HG02970 (cell line): ENCODE measurements at regions not wholly inside any gene's neighbourhood (a gene's known extent, or its start where the extent isn't known, plus 50 kb on each side); places are given as distances from the start of the nearest gene placed in this dataset.

ENCODE experiments used
- ATAC-seq: cut with Tn5 transposase; IDR thresholded peaks from one replicate; pipeline ENCODE4 v1.9.1; 2021; ENCODE audit warnings: mild to moderate bottlenecking, moderate library complexity, moderate number of reproducible peaks; ENCODE audit not compliant: unreplicated experiment, low FRiP score

GRCh38 chr4:123088501-123088900 lies 166.1 kb upstream of the NUDT6 start:
- ATAC-seq = no peak

GRCh38 chr4:123090886-123091285 lies 168.5 kb upstream of the NUDT6 start:
- no peak for ATAC-seq

GRCh38 chr4:123092586-123092985 lies 170.2 kb upstream of the NUDT6 start:
- no peak for ATAC-seq

- no peak for ATAC-seq
Observed at GRCh38 chr4:123093236-123093635, 170.8 kb upstream of the NUDT6 start.

GRCh38 chr4:123096038-123096437 lies 173.6 kb upstream of the NUDT6 start:
- ATAC-seq = no peak

- ATAC-seq = no peak
Observed at GRCh38 chr4:123102897-123103471, 180.6 kb upstream of the NUDT6 start.

GRCh38 chr4:123104310-123105025 lies 182.1 kb upstream of the NUDT6 start:
- no peak for ATAC-seq

GRCh38 chr4:123105026-123105420 lies 182.6 kb upstream of the NUDT6 start:
- ATAC-seq = no peak

- no peak for ATAC-seq
Observed at GRCh38 chr4:123106747-123107146, 184.3 kb upstream of the NUDT6 start.

- ATAC-seq = no peak
Observed at GRCh38 chr4:123107444-123108252, 185.3 kb upstream of the NUDT6 start.

- ATAC-seq = no peak
Observed at GRCh38 chr4:123109139-123109538, 186.7 kb upstream of the NUDT6 start.

- ATAC-seq = no peak
Observed at GRCh38 chr4:123110147-123110546, 187.8 kb upstream of the NUDT6 start.

- no peak for ATAC-seq
Observed at GRCh38 chr4:123110685-123111084, 188.3 kb upstream of the NUDT6 start.

GRCh38 chr4:123113155-123113554 lies 190.8 kb upstream of the NUDT6 start:
- no peak for ATAC-seq

- no peak for ATAC-seq
Observed at GRCh38 chr4:123114084-123114914, 191.9 kb upstream of the NUDT6 start.

- no peak for ATAC-seq
Observed at GRCh38 chr4:123114915-123115756, 192.7 kb upstream of the NUDT6 start.

GRCh38 chr4:123116412-123116811 lies 194.0 kb upstream of the NUDT6 start:
- ATAC-seq = no peak

- ATAC-seq = no peak
Observed at GRCh38 chr4:123120473-123120872, 198.1 kb upstream of the NUDT6 start.

GRCh38 chr4:123121241-123121907 lies 199.0 kb upstream of the NUDT6 start:
- no peak for ATAC-seq
